ENCODE measurements at regions not wholly inside any gene's neighbourhood (a gene's known extent, or its start where the extent isn't known, plus 50 kb on each side); places are given as distances from the start of the nearest gene placed in this dataset.
A peak's percentile ranks its signal among the peaks of the same experiment; 100 is the strongest.

- no peak for DNase-seq (ENCODE audit: low read depth)
- no peak for TF ChIP-seq CTCF (IDR thresholded peaks at IDR 0.05; ENCODE audit: low read length, missing control alignments)
- no peak overlapping the region for H3K4me3 ChIP-seq (replicated peaks; ENCODE audit: low read depth, low read length)
Observed at GRCh38 chr4:7127576-7127975, 59.7 kb upstream of the GRPEL1 start.

GRCh38 chr4:7126981-7127380, 59.1 kb upstream of the GRPEL1 start:
- no peak for TF ChIP-seq CTCF (IDR thresholded peaks at IDR 0.05; ENCODE audit: low read length, missing control alignments)
- no peak overlapping the region for H3K4me3 ChIP-seq (replicated peaks; ENCODE audit: low read depth, low read length)

GRCh38 chr4:7124689-7125442, 57.0 kb upstream of the GRPEL1 start:
- TF ChIP-seq CTCF (IDR thresholded peaks at IDR 0.05; ENCODE audit: low read length, missing control alignments), result no peak
- no peak overlapping the region for H3K4me3 ChIP-seq (replicated peaks; ENCODE audit: low read depth, low read length)
- peak; percentile 84 for DNase-seq (ENCODE audit: low read depth)

More at GRCh38 chr4:7126981-7127380, 59.1 kb upstream of the GRPEL1 start:
- DNase-seq (ENCODE audit: low read depth), result no peak

- no peak overlapping the region for H3K4me3 ChIP-seq (replicated peaks; ENCODE audit: low read depth, low read length)
- DNase-seq (ENCODE audit: low read depth), result no peak
- no peak for TF ChIP-seq CTCF (IDR thresholded peaks at IDR 0.05; ENCODE audit: low read length, missing control alignments)
Observed at GRCh38 chr4:7121866-7122653, 54.2 kb upstream of the GRPEL1 start.

GRCh38 chr4:7121174-7121573, 53.3 kb upstream of the GRPEL1 start:
- H3K4me3 ChIP-seq (replicated peaks; ENCODE audit: low read depth, low read length), result no peak overlapping the region
- no peak for TF ChIP-seq CTCF (IDR thresholded peaks at IDR 0.05; ENCODE audit: low read length, missing control alignments)
- no peak for DNase-seq (ENCODE audit: low read depth)

- no peak overlapping the region for H3K4me3 ChIP-seq (replicated peaks; ENCODE audit: low read depth, low read length)
- no peak for DNase-seq (ENCODE audit: low read depth)
- no peak for TF ChIP-seq CTCF (IDR thresholded peaks at IDR 0.05; ENCODE audit: low read length, missing control alignments)
Observed at GRCh38 chr4:7120341-7120740, 52.5 kb upstream of the GRPEL1 start.
